Cardiac muscle cell (in vitro differentiated cells and primary cell): ENCODE measurements at regions not wholly inside any gene's neighbourhood (a gene's known extent, or its start where the extent isn't known, plus 50 kb on each side); places are given as distances from the start of the nearest gene placed in this dataset.
A peak's percentile ranks its signal among the peaks of the same experiment; 100 is the strongest.

Experiments
- DNase-seq, 2 donors: peaks; one replicate each; pipeline versions ENCODE4 v3.0.0 to v3.0.0-alpha.2; 2010 to 2017; ENCODE audit warnings: low read depth in 1 of 2, low spot score in 1 of 2
- H3K27ac ChIP-seq: fragments of 200-600 bp; sonication (generic); 2 replicates; pipeline ENCODE4 v1.5.1; 2016
- H3K27me3 ChIP-seq: fragments of 200-600 bp; sonication (generic); 2 replicates; pipeline ENCODE4 v1.6.0; 2016; ENCODE audit warnings: control low read depth
- H3K36me3 ChIP-seq: fragments of 200-600 bp; sonication (generic); 2 replicates; pipeline ENCODE4 v1.5.1; 2016; ENCODE audit warnings: control low read depth
- H3K4me1 ChIP-seq: fragments of 200-600 bp; sonication (generic); 2 replicates; pipeline ENCODE4 v1.8.1; 2017; ENCODE audit warnings: low read depth, mild to moderate bottlenecking, mixed run types
- H3K4me3 ChIP-seq: fragments of 200-600 bp; sonication (generic); 2 replicates; pipeline ENCODE4 v1.5.1; 2016; ENCODE audit warnings: mild to moderate bottlenecking
- H3K9me3 ChIP-seq: fragments of 200-600 bp; sonication (generic); 2 replicates; pipeline ENCODE4 v1.5.1; 2017; ENCODE audit warnings: low read depth, mild to moderate bottlenecking, control low read depth
- CTCF ChIP-seq: IDR thresholded peaks from 2 replicates; pipeline ENCODE4 v1.5.1; 2012; ENCODE audit warnings: low read depth, mild to moderate bottlenecking, low read length

- H3K36me3 ChIP-seq = no peaks in the 10 kb centered on the region
- no peak for TF ChIP-seq CTCF
- H3K4me3 ChIP-seq = no peak overlapping the region
- no peaks in the 10 kb centered on the region for H3K27me3 ChIP-seq
- DNase-seq = no peak
- H3K27ac ChIP-seq = peak overlapping the region; percentile 71
- no peaks in the 10 kb centered on the region for H3K9me3 ChIP-seq
- H3K4me1 ChIP-seq = peaks cover 26% of the 10 kb centered on the region
Measured at GRCh38 chr3:24965706-24966385, 462.2 kb upstream of the RARB start.

- Histone ChIP-seq H3K27ac (no peak overlapping the region), H3K9me3 (no peaks in the 10 kb centered on the region), H3K27me3 (no peaks in the 10 kb centered on the region), H3K36me3 (no peaks in the 10 kb centered on the region), H3K4me3 (no peak overlapping the region), H3K4me1 (peaks cover 25% of the 10 kb centered on the region)
- no peak for TF ChIP-seq CTCF
- no peak for DNase-seq
Measured at GRCh38 chr3:24968036-24968435, 460.0 kb upstream of the RARB start.

GRCh38 chr3:24972491-24972890, 455.6 kb upstream of the RARB start:
- H3K36me3 ChIP-seq = no peaks in the 10 kb centered on the region
- H3K9me3 ChIP-seq = no peaks in the 10 kb centered on the region
- TF ChIP-seq CTCF = no peak

GRCh38 chr3:24981309-24981708, 446.8 kb upstream of the RARB start:
- DNase-seq = no peak
- H3K36me3 ChIP-seq = no peaks in the 10 kb centered on the region
- no peak overlapping the region for H3K4me3 ChIP-seq
- H3K4me1 ChIP-seq = peaks cover 10% of the 10 kb centered on the region
- H3K9me3 ChIP-seq = no peaks in the 10 kb centered on the region
- no peak overlapping the region for H3K27ac ChIP-seq
- no peaks in the 10 kb centered on the region for H3K27me3 ChIP-seq
- no peak for TF ChIP-seq CTCF

More at GRCh38 chr3:24972491-24972890, 455.6 kb upstream of the RARB start:
- no peak overlapping the region for H3K27ac ChIP-seq
- H3K4me3 ChIP-seq = no peak overlapping the region
- no peak for DNase-seq
- H3K4me1 ChIP-seq = no peaks in the 10 kb centered on the region
- no peaks in the 10 kb centered on the region for H3K27me3 ChIP-seq

- Histone ChIP-seq H3K27ac (no peak overlapping the region), H3K4me1 (peaks cover 10% of the 10 kb centered on the region), H3K27me3 (no peaks in the 10 kb centered on the region), H3K36me3 (no peaks in the 10 kb centered on the region), H3K9me3 (no peaks in the 10 kb centered on the region), H3K4me3 (no peak overlapping the region)
- no peak for DNase-seq
- no peak for TF ChIP-seq CTCF
Measured at GRCh38 chr3:24981924-24982323, 446.1 kb upstream of the RARB start.
